Neural progenitor cell (in vitro differentiated cells): ENCODE measurements at regions not wholly inside any gene's neighbourhood (a gene's known extent, or its start where the extent isn't known, plus 50 kb on each side); places are given as distances from the start of the nearest gene placed in this dataset.

ENCODE experiments used
- EZH2 ChIP-seq: fragments of 200-600 bp; sonication (generic); IDR thresholded peaks from 2 replicates; pipeline ENCODE4 v1.6.1; 2017; ENCODE audit warnings: antibody characterized with exemption, mild to moderate bottlenecking, moderate library complexity
- EZH2phosphoT487 ChIP-seq: fragments of 200-600 bp; sonication (generic); IDR thresholded peaks from 2 replicates; pipeline ENCODE4 v1.6.1; 2017; ENCODE audit warnings: antibody characterized with exemption
- TF ChIP-seq, protein P1 (sequence below): fragments of 200-600 bp; sonication (generic); IDR thresholded peaks from 2 replicates; pipeline ENCODE4 v1.5.1; 2017; ENCODE audit warnings: antibody characterized with exemption, mild to moderate bottlenecking

DNA sequence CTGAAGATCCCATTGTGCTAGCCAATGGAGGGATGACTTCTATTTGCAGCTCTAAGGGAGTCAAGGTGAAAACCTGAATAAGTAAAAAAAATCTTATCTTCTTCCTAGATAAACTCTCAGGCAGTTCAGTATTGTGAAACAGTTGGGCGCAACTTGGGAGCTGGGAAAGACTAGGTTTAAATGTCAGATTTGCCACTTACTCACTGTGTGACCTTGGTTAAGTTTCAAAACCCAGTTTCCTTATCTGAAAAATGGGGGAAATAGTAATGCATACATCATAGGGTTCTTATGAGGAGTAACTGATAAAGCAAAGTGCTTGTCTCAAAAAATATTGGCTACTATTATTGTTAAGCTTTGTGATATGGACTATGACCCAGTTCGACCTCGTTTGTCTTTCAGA, 88.8 kb downstream of the CD83 start:
- TF ChIP-seq, protein P1, sequence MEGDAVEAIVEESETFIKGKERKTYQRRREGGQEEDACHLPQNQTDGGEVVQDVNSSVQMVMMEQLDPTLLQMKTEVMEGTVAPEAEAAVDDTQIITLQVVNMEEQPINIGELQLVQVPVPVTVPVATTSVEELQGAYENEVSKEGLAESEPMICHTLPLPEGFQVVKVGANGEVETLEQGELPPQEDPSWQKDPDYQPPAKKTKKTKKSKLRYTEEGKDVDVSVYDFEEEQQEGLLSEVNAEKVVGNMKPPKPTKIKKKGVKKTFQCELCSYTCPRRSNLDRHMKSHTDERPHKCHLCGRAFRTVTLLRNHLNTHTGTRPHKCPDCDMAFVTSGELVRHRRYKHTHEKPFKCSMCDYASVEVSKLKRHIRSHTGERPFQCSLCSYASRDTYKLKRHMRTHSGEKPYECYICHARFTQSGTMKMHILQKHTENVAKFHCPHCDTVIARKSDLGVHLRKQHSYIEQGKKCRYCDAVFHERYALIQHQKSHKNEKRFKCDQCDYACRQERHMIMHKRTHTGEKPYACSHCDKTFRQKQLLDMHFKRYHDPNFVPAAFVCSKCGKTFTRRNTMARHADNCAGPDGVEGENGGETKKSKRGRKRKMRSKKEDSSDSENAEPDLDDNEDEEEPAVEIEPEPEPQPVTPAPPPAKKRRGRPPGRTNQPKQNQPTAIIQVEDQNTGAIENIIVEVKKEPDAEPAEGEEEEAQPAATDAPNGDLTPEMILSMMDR = no peak
- TF ChIP-seq EZH2 (no peak), EZH2phosphoT487 (no peak)
